ENCODE measurements at regions not wholly inside any gene's neighbourhood (a gene's known extent, or its start where the extent isn't known, plus 50 kb on each side); places are given as distances from the start of the nearest gene placed in this dataset.

DNA sequence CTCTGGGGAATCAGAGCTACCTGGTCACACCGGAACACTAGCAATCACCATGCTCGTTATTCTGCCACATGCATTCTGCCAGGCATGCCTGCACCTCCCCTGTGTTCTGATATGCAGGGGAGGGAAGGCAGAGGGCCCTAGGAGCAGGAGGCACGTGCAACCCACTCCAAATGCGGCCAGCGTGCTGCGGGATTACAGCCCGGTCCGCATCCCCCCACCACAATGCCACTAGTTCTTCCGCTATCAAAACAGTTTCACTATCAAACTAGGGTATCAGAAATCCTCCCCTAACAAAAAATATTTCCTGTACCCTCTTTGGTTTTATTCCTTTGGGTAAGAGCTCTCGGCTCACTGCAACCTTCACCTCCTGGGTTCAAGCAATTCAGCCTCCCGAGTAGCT, 223.2 kb upstream of the IGF1R start:
- H3K9me3 ChIP-seq = no peaks in the 10 kb centered on the region
- peaks cover 16 to 37% (median 16%) of the 10 kb centered on the region in 3 donors for H3K4me1 ChIP-seq
- H3K27ac ChIP-seq = no peak overlapping the region
- H3K36me3 ChIP-seq = no peaks in the 10 kb centered on the region
- peaks cover 0 to 82% (median 6%) of the 10 kb centered on the region in 4 donors for H3K27me3 ChIP-seq
- no peak for DNase-seq
- intact Hi-C loops (cut with DNase I) = no loop called here
- no peak for TF ChIP-seq POLR2A (IDR thresholded peaks at IDR 0.05)
- TF ChIP-seq, protein P1, sequence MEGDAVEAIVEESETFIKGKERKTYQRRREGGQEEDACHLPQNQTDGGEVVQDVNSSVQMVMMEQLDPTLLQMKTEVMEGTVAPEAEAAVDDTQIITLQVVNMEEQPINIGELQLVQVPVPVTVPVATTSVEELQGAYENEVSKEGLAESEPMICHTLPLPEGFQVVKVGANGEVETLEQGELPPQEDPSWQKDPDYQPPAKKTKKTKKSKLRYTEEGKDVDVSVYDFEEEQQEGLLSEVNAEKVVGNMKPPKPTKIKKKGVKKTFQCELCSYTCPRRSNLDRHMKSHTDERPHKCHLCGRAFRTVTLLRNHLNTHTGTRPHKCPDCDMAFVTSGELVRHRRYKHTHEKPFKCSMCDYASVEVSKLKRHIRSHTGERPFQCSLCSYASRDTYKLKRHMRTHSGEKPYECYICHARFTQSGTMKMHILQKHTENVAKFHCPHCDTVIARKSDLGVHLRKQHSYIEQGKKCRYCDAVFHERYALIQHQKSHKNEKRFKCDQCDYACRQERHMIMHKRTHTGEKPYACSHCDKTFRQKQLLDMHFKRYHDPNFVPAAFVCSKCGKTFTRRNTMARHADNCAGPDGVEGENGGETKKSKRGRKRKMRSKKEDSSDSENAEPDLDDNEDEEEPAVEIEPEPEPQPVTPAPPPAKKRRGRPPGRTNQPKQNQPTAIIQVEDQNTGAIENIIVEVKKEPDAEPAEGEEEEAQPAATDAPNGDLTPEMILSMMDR (IDR thresholded peaks at IDR 0.05) = no peak
- WGBS, 2 donors = 74 to 83% methylated on average over 11 of the region's 11 CpGs
- H3K4me3 ChIP-seq = no peak overlapping the region

DNA sequence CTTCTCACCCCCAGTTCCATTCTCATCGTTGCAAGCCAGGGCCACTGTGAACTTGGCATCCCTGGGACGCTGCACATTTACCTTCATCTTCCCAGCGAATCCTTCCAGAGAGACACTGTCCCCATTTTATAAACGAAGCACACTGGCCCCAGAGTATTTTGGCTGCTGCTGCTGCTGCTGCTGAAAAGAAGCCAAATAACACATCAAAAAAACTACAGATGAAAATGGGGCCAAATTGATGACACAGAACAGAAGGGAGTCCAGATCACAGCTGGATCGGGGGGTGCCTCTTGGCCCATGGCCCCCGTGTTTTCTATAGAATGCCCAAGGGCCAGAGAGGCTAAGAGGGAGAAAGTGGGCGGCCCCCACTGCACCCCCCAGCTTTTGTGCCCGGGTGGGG, 221.0 kb upstream of the IGF1R start:
- Histone ChIP-seq H3K27me3 (peaks cover 0 to 74% (median under 1%) of the 10 kb centered on the region in 4 donors), H3K36me3 (no peaks in the 10 kb centered on the region), H3K4me3 (no peak overlapping the region), H3K27ac (no peak overlapping the region), H3K9me3 (no peaks in the 10 kb centered on the region), H3K4me1 (peaks cover 3 to 20% (median 7%) of the 10 kb centered on the region in 3 donors)
- WGBS, 2 donors = 37 to 42% methylated on average over 7 to 8 of the region's 8 CpGs
- no peak for DNase-seq
- TF ChIP-seq, protein P1 (IDR thresholded peaks at IDR 0.05) = no peak
- no peak for TF ChIP-seq POLR2A (IDR thresholded peaks at IDR 0.05)
- intact Hi-C loops (cut with DNase I) = no loop called here

DNA sequence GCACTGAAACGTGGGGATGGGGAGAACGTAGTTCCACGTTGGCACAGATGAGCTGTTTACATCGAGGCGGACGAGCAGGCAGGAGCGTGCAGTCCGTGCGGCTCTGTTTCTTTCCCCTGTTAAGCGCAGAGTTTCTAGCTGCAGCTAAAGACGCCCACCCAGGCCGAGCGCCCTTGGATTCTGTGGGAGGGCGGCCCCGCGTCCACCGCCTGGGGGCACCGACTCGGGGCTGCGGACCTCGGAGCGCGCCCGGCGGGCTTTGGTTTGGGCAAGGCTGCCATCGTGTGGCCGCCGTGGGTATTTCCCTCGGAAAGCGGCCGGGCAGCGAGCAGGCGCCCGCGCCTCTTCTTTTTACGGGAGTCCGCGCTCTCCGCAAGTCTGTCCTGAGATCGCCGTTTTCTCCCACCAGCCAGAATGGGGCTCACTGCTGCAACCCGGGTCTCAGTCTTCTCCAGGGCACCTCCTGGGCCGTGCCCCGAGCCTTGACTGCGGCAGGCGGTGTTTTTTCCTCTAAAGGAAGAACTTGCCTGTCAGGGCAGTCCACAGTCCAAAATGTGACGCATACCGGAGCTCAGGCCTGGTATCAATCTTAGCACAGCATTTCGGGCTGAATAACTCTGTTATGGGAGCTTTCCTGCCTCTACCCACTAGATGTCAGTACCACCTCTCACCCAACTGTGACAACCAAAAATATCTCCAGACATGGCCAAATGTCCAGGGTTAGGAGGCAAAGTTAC, 219.9 kb upstream of the IGF1R start:
- 7% methylated on average over 4 to 9 of the region's 49 CpGs for WGBS, 2 donors
- H3K4me3 ChIP-seq = peak overlapping the region; percentile 19 to 63 (median 43)
- H3K9me3 ChIP-seq = no peaks in the 10 kb centered on the region
- H3K36me3 ChIP-seq = no peaks in the 10 kb centered on the region
- H3K4me1 ChIP-seq = peaks cover 3 to 20% (median 7%) of the 10 kb centered on the region in 3 donors
- H3K27ac ChIP-seq = peak overlapping the region; percentile 37 to 78 (median 52)
- peaks cover 0 to 65% (median 0%) of the 10 kb centered on the region in 4 donors for H3K27me3 ChIP-seq
- intact Hi-C loops (cut with DNase I) = no loop called here
- no peak for DNase-seq
- no peak for TF ChIP-seq POLR2A (IDR thresholded peaks at IDR 0.05)
- TF ChIP-seq, protein P1 (IDR thresholded peaks at IDR 0.05) = peak; percentile 57 to 88 (median 81)

DNA sequence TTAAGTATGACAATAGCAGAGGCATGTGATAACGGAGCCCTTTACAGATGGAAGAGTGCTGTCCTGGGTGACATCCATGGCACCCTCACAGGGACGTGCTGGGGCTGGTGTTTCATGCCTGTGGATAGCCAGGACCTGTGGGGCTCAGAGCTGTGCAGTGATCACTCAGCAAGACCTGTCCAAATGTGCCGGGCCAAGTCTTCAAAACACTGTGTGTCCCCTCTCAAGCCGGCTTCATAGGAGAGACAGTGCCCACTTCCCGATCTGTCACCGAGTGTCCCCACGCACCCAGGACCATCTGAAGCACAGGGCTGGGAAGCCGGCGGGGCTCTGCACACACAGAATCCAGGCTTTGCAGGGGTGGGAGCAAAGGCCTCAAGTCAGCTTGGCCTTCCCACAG, 217.2 kb upstream of the IGF1R start:
- H3K9me3 ChIP-seq = no peaks in the 10 kb centered on the region
- peaks cover 3 to 20% (median 7%) of the 10 kb centered on the region in 3 donors for H3K4me1 ChIP-seq
- no peak overlapping the region for H3K4me3 ChIP-seq
- DNase-seq = no peak
- intact Hi-C loops (cut with DNase I) = loop anchor here (10.0 kb wide), 1 partner anchor 64 kb away; no protein-coding TSS in a partner anchor
- no peak for TF ChIP-seq POLR2A (IDR thresholded peaks at IDR 0.05)
- TF ChIP-seq, protein P1 (IDR thresholded peaks at IDR 0.05) = no peak
- no peak overlapping the region for H3K27ac ChIP-seq
- H3K36me3 ChIP-seq = no peaks in the 10 kb centered on the region
- peaks cover 0 to 58% (median 0%) of the 10 kb centered on the region in 4 donors for H3K27me3 ChIP-seq
- WGBS, 2 donors = 78% methylated on average over 7 of the region's 9 CpGs; no CpG with 5 or more reads in 1 of the 2 donors

DNA sequence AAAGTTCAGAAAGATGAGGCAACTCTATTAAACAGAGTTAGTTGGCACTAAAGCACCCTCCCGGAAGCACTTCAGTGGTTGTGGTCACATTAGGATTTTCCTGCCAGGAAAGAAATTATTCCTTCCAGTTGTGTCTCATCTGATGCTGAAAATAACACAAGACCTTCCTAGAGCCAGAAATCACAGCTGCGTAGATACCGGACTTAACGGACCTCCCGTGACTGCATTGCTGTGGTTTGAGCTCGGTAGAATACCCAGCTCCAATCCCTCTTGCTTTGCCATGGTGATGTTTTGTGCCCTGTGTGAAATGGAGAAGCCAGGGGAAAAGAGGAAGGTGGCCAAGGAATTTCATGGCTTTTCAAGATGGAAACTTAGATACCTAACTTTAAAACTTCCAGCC, 215.0 kb upstream of the IGF1R start:
- Histone ChIP-seq H3K27me3 (peaks cover 0 to 37% (median 0%) of the 10 kb centered on the region in 4 donors), H3K4me1 (peaks cover 0 to 5% (median 4%) of the 10 kb centered on the region in 3 donors), H3K27ac (no peak overlapping the region), H3K4me3 (no peak overlapping the region), H3K9me3 (no peaks in the 10 kb centered on the region), H3K36me3 (no peaks in the 10 kb centered on the region)
- WGBS, 2 donors = 72 to 80% methylated on average over 6 of the region's 6 CpGs
- no peak for TF ChIP-seq POLR2A (IDR thresholded peaks at IDR 0.05)
- TF ChIP-seq, protein P1 (IDR thresholded peaks at IDR 0.05) = no peak
- intact Hi-C loops (cut with DNase I) = loop anchor here (10.0 kb wide), 1 partner anchor 61 kb away; no protein-coding TSS in a partner anchor
- DNase-seq = no peak

All from esophagus squamous epithelium (tissue), 5 donors.